GM12865 (cell line): ENCODE measurements at regions not wholly inside any gene's neighbourhood (a gene's known extent, or its start where the extent isn't known, plus 50 kb on each side); places are given as distances from the start of the nearest gene placed in this dataset.

Experiments
- DNase-seq: peaks from one replicate; pipeline ENCODE4 v3.0.0; 2010; ENCODE audit warnings: low read depth
- H3K4me3 ChIP-seq: 2 replicates; pipeline ENCODE4 v1.5.1; 2011; ENCODE audit warnings: mild to moderate bottlenecking, low read depth, low read length, control low read depth
- TF ChIP-seq, protein P1 (sequence below): IDR thresholded peaks from 2 replicates; pipeline ENCODE4 v1.5.1; 2011; ENCODE audit warnings: low read length, control low read depth, low read depth, inconsistent platforms; ENCODE audit not compliant: insufficient read depth; ENCODE audit errors: missing control alignments

DNA sequence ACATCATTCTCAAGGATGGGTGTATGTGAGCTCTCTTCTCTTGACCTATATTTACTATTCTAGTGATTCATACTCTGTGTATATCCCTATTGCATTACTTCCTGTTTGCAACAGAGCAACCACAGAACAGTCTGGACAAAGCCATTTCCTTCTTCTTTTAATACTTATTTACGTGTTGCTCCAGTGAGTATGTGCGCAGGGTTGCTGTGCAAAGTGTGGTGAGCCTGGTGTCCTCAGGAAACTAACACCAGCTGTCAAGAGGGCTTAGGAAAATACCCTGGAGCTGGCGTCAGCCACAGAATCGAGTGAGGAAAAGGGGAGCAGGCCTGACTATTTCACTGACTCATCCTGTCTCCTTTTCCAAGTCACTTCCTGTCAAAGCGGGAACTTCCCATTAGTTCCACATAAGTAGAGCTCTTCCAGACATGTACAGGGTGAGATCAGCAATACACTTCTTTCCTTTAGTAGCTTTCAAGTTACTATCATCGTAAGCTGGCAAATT is 214.1 kb upstream of the COPS8 start:
- no peak overlapping the region for H3K4me3 ChIP-seq
- no peak for DNase-seq
- TF ChIP-seq, protein P1, sequence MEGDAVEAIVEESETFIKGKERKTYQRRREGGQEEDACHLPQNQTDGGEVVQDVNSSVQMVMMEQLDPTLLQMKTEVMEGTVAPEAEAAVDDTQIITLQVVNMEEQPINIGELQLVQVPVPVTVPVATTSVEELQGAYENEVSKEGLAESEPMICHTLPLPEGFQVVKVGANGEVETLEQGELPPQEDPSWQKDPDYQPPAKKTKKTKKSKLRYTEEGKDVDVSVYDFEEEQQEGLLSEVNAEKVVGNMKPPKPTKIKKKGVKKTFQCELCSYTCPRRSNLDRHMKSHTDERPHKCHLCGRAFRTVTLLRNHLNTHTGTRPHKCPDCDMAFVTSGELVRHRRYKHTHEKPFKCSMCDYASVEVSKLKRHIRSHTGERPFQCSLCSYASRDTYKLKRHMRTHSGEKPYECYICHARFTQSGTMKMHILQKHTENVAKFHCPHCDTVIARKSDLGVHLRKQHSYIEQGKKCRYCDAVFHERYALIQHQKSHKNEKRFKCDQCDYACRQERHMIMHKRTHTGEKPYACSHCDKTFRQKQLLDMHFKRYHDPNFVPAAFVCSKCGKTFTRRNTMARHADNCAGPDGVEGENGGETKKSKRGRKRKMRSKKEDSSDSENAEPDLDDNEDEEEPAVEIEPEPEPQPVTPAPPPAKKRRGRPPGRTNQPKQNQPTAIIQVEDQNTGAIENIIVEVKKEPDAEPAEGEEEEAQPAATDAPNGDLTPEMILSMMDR: no peak

DNA sequence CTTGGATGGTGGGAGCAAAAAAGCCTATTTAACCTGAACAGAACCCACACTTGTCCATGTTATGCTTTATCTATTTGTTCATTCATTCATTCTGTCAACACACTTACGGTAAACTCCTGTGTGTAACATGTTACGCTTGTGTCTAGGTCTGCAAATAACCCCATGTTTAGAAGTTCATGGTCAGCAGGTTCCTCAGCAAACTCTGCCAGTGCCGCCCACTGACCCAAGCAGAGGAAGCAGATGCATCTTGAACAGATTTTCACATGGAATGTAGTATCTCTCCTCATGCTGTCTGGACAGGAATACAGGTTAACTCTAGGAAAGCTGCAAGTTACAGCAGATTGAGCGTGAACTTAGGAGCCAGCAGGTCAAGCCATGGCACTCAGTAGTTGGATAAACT is 213.7 kb upstream of the COPS8 start:
- no peak for DNase-seq
- TF ChIP-seq, protein P1: no peak
- no peak overlapping the region for H3K4me3 ChIP-seq

DNA sequence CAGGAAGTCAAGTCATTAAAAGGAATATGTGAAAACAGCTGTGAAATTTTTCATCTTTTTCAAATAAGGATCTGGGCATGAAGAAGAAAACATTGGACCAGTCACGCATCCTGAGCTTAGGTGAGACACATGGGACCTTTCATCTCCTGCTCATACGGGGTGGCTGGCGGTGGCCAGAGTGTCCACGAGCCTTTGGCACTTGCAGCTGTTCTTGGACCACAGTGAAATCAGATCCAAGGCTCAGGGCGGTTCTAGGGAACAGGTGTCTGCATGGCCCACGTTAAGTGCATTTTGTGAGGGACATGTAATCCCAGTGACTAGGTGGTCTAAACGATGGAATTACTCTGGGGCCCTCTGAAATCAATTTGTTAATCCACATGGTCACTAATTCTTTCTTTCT is 212.7 kb upstream of the COPS8 start:
- TF ChIP-seq, protein P1: no peak
- no peak for DNase-seq
- no peak overlapping the region for H3K4me3 ChIP-seq

DNA sequence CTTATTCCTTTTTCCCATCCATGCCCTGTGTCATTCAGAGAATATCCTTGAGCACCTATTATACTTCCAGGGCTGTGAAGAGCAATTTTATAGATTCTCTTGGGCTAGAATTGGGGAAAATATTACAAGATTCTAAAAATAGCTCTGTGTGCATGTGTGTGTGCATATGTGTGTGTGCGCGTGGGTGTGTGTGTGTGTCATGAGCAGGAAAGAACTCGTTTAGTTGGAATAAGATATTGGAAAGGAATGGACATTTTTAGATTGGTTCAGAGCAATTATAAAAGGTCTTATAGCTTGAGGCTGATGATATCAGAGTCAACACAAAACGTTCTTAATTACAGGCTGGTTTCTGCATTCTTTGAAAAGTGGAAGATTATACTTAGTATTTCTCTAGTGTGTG is 212.1 kb upstream of the COPS8 start:
- TF ChIP-seq, protein P1: no peak
- H3K4me3 ChIP-seq: no peak overlapping the region
- no peak for DNase-seq

DNA sequence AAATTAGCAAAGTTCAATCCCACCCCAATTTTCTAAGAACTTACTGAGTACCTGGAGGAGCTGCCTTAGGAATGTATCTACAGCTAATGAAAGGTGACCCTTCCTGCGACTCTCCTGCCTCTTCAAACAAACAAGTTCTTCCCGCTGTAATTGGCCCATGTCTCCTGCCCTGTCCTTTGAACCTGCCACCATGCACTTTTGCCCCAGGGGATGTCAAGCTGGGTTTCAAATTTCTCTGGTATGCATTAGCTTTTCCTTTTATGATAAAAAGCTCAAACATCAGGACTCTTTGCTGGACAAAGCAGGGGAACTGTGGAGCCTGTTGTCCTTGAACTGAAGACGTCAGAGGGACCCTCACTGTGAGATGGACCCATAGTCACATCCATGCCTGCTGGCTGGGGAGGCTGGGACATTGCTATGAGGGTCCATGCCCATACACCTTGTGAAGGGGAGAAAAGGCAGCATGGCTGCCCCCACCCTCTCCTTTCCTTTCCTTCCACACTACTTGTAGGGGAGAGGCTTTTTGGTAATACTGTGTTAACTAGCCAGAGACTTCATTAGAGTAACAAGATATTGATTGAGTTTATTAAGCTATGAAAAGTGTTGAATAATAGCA is 210.7 kb upstream of the COPS8 start:
- DNase-seq: no peak
- TF ChIP-seq, protein P1: no peak
- no peak overlapping the region for H3K4me3 ChIP-seq

DNA sequence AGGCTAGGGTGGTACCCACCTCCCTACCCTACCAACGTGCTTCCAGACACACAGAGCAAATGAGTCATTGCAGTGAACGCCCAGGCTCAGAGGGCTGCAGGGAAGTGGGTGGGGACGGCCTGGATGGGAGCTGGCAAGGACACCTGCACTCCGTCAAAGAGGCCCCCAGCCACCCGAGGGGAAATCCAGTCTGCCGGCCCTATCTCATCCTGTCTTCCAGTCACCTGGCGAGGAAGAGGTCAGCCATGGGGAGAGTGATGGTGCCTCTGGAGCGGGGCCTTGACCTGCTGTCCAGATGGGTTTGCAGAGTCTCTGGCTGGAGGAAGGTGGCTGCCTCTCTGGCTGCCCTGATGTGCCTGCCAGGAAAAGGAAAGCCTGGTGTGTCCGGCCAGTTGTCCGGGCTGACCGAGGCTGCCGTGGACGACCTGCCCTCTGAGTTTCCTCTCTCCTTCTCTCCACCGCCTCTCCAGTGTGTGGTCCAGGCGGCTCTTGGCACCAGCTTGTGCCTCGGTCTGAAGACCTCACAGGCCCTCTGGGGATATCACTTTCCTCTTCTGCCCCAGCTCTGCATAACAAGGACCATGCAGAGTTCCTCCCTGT is 209.7 kb upstream of the COPS8 start:
- no peak overlapping the region for H3K4me3 ChIP-seq
- DNase-seq: no peak
- TF ChIP-seq, protein P1: no peak

DNA sequence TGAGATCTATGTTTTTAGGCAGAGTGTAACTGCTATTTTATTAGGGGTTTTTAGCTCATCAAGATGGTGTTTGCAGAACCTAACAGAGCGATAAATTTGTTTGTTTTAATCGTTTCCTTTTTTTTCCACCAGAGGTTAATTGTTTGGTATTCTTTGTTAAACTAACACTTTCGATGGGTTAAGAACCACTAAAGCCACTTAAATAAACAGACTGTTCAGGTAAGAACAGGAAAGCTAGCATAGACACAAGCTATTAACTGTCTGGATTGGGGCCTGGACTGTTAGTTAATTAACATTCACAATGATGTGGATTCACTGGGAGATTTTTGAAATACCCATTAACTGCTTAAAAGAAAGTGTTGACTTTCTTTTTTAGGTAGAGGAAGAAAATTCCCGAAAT is 209.0 kb upstream of the COPS8 start:
- no peak for DNase-seq
- H3K4me3 ChIP-seq: no peak overlapping the region
- TF ChIP-seq, protein P1: no peak
